HG03565 (cell line): ENCODE measurements at regions not wholly inside any gene's neighbourhood (a gene's known extent, or its start where the extent isn't known, plus 50 kb on each side); places are given as distances from the start of the nearest gene placed in this dataset.

ENCODE experiments used
- ATAC-seq: cut with Tn5 transposase; IDR thresholded peaks from one replicate; pipeline ENCODE4 v1.9.1; 2021; ENCODE audit warnings: mild to moderate bottlenecking, moderate library complexity; ENCODE audit not compliant: unreplicated experiment

- no peak for ATAC-seq
Measured at GRCh38 chr7:130878785-130879184, 144.8 kb upstream of the KLF14 start.

DNA sequence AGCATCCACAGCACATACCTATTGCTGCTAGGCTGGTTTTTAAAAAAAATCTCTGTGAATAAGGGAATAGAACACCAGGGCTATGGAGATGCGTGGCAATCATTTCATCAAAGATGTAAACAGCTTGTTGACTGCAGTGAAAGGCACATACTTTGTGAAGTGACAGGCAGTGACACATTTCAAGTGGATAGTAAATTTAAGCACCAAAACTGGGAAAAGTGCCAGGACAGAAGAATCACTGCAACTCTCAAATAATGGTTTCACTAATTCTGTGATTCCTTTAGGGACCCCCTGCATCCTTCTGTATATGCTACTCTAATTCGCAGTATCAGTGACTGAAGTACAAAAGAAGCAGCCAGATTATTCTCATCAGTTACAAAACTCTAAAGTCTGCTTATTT lies 145.2 kb upstream of the KLF14 start:
- no peak for ATAC-seq

- no peak for ATAC-seq
Measured at GRCh38 chr7:130880668-130881067, 146.7 kb upstream of the KLF14 start.

DNA sequence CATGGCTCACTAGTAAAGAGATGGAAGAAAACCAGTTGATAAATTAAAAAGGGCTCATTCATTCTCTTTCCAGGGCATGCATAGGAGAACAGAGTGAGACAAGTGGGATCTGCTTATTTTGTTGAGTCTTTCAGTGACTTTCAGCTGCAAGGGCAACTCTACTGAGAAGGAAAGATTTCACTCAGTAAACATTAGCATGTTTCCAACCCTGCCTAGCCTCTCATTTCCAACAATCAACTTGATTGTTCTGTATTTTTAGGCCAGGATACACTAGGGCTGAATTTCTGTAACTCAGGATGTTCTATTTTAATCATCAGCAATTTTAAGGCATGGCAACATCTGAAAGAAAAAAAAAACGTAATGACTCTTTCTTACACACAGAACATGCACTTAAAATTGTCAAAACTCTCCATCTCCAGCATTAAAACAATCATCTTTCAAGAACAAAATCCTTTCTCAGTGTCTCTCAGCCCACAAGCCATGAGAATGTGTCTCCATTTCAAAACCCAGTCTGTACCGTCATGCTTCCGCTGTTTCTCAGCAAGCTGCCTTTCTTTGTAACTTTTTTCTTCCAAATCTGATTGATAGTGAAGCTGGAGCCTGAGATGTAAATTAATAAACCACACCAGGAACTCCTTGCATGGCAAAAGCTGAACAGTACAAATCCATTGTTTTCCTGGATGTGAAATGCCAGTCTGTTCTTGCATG lies 147.2 kb upstream of the KLF14 start:
- ATAC-seq, result no peak

GRCh38 chr7:130881799-130882141 lies 147.8 kb upstream of the KLF14 start:
- no peak for ATAC-seq

GRCh38 chr7:130882396-130882795 lies 148.4 kb upstream of the KLF14 start:
- ATAC-seq, result no peak

DNA sequence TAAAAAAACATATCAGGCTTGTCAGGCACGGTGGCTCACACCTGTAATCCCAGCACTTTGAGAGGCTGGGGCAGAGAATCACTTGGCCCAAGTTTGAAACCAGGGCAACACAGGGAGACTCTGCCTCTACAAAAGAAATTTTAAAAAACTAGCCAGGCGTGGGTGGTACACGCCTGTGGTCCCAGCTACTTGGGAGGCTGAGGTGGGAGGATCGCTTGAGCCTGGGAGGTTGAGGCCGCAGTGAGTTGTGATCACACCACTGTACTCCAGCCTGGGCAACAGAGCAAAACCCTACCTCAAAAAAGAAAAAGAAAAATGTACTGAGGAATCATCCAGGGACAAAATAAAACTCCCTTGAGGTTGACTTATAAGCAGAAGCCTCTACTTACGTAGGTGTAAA lies 149.9 kb upstream of the KLF14 start:
- ATAC-seq, result no peak

GRCh38 chr7:130884437-130885417 lies 150.7 kb upstream of the KLF14 start:
- ATAC-seq, result no peak

- no peak for ATAC-seq
Measured at GRCh38 chr7:130886438-130887135, 152.6 kb upstream of the KLF14 start.

DNA sequence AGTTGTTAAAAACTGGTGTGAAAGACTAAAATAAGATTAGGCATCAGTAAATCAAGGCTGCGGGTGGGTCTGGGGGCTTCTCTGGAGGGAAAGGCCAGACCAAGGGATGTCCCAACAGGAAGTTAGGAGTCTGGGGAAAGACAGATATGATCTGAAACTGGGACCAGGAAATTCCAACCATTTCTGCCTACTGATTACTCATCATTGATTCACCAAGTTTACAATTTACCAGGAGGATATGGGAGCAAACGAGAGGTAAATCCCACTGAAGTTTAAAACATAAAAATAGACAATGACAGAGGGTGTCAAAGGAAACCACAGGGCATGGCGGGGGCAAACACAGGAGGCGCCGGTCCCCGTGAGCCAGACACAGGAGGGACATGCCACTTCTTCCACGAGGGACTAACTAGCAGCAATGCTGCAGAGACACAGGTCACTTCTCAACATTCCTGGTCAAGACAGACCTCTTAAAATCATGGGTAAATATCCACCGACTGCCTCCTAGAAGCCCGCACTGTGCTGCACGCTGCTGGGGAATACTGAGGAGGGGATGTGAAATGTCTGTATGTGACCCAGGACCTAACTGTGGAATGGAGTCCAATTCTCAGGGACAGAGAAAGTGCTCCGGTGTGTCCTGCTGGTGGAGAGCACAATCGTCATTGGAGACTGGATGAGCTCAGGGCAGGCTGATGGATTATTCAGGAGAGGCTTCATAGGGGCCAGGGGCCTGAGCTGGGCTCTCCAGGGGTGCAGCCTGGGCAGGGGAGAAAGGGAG lies 153.4 kb upstream of the KLF14 start:
- ATAC-seq, result no peak

DNA sequence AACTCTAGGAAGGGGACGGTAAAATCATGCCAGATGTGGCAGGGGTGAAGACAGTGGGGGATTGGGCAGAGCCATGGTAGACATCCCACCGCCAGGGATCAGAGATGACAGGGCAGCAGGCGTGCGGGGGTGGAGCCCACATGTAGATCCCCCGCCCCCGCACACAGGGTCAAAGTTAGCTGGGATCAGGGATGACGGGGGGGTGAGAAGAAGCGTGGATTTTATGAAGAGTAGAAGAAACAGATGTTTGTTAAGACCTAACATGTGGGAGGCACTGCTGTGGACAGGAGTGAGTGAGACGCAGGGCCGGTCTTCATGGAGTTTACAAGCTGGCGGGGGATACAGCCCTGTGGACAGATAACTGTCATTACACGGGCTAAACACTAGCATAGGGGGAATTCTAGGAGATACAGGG lies 154.0 kb upstream of the KLF14 start:
- ATAC-seq, result no peak

DNA sequence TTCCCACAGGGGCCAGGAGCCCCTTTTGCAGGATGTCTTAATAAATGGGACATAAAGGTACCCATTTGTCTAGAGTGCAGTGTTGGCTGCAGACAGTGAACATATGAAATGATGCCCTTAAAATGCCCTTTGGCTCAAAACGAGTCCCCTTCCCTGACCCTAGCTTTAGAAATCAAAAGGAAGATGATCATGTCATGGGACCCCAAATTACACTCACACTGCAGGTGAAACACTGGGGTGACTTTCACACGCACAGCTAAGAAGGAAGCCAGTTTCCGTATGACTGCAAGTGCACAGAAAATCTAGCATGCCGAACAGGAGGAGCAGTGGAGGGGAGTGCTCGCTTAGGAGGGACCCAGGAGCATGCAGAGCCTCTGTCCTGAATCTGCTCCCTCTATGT lies 154.5 kb upstream of the KLF14 start:
- no peak for ATAC-seq

GRCh38 chr7:130890176-130891020 lies 156.4 kb upstream of the KLF14 start:
- no peak for ATAC-seq

- ATAC-seq, result no peak
Measured at GRCh38 chr7:130891254-130892094, 157.5 kb upstream of the KLF14 start.

DNA sequence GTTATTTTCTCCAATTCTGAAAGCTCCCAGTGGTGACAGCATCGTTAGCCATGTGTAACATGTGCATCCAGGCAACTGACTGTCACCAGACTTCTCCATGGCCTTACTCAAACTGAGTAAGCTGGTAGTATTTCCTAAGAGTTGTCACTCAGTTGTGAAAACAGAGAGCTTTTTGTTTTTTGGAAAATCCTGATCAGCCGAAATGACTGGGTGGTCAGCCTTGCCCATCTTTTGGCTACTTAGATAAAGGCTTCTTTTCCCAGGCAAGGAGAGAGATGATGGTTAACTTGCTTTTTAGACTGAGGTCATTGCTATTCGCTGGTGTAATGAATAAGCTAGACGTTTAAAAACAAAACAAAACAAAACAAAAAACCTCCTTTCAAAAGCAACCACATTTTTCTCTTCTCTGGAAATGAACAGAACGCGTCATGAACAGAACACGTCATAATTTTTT lies 159.5 kb upstream of the KLF14 start:
- ATAC-seq, result no peak

DNA sequence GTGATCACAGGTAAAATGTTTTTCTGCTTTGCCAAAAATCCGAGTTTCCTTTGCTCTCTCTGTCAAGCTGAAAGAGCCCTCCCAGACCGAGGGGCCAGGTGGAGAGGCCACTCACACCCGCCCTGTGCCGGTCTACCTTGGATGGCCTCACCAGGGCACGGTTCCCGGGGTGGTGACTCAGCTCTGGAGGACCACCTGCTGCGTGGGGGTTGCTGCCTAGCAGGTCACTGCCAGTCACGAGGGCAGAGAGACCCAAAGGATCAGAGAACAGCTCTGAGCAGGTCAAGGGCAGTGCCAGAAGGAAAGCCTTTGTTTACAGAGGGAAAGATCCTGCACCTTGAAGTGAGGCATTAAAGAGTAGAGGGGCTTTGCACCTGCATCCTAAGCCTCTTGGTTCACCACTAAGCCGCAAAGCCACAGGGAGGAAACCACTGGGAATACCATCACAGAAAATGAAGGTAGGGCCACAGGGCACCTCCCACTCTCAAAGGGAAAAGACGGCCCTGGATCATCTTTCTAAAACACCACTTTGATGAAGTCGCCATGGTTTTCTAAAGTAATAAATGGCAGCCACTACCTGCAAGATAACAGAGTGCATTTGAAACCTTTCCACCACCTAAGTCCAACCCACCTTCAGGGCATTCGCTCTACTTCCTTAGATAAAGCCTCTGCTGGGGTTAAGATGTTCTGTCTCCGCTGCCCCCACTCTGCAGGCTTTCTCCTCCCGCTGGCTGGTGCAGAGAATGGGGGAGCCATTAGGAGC lies 160.3 kb upstream of the KLF14 start:
- no peak for ATAC-seq

DNA sequence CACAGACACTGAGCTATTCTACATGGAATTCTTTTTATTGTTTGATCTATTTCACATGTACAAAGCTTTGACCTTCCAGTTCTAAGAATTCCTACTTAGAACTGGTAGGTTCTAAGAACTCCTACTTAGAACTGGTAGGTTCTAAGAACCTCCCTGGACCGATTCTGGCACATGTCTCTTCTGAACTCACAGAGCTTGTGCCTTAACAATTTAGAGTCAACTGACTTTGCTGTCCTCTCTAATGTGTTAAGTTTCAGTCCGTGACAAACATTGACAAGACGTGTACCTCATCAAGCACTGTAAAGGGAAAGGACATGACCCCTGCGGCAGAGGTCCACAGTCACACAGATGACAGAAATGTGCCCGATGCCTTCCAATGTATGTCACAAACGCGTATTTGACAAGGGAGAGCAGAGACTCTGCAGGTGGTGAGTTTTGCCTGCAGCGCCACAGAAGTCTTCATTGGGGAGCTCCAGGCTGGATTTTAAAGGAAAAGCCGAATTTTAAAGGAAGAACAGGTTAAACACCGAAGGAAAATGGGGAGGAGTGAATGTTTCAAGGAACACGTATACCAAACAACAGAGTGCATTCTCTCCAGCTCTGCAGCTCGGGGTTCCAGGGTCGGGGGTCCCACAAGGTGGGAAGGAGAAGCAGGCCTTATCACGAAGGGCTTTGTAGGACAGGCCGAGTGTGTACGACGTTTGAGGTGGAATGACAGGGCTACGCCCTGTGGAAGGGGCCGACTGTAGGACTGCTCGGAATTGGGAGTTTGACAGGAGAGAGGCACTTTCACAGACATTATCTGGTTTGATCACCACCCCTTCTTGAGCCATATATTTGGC lies 161.1 kb upstream of the KLF14 start:
- ATAC-seq, result no peak
